NT2/D1 (cell line): ENCODE measurements at regions not wholly inside any gene's neighbourhood (a gene's known extent, or its start where the extent isn't known, plus 50 kb on each side); places are given as distances from the start of the nearest gene placed in this dataset.

ENCODE experiments used
- SUZ12 ChIP-seq: IDR thresholded peaks from 2 replicates; pipeline ENCODE4 v1.6.1; 2011; ENCODE audit not compliant: insufficient read length, insufficient read depth; ENCODE audit errors: extremely low read depth
- YY1 ChIP-seq: IDR thresholded peaks from 2 replicates; pipeline ENCODE4 v1.6.1; 2011; ENCODE audit not compliant: insufficient read length, insufficient read depth
- ZNF274 ChIP-seq: IDR thresholded peaks from 2 replicates; pipeline ENCODE4 v1.6.1; 2011; ENCODE audit warnings: mild to moderate bottlenecking, low read depth, low read length

- no peak for TF ChIP-seq SUZ12
- no peak for TF ChIP-seq YY1
- TF ChIP-seq ZNF274 = no peak
Measured at GRCh38 chr3:28678086-28678485, 329.5 kb upstream of the AZI2 start.
